ENCODE measurements at regions not wholly inside any gene's neighbourhood (a gene's known extent, or its start where the extent isn't known, plus 50 kb on each side); places are given as distances from the start of the nearest gene placed in this dataset.

- Mint-ChIP-seq H3K27ac (no peak overlapping the region), H3K4me1 (no peaks in the 10 kb centered on the region), H3K27me3 (peaks cover 54% of the 10 kb centered on the region), H3K4me3 (no peak overlapping the region), H3K36me3 (ENCODE audit: low read depth) (peaks cover 5% of the 10 kb centered on the region)
- H3K9me3 ChIP-seq (ENCODE audit: control insufficient read depth, low read length, poor library complexity, severe bottlenecking): no peaks in the 10 kb centered on the region
- no peak for DNase-seq
- ATAC-seq: no peak
Observed at GRCh38 chr12:116628450-116628793, 69.2 kb downstream of the MAP1LC3B2 start.
